ENCODE measurements at regions not wholly inside any gene's neighbourhood (a gene's known extent, or its start where the extent isn't known, plus 50 kb on each side); places are given as distances from the start of the nearest gene placed in this dataset.

- TF ChIP-seq GLI4 (tag by site-specific recombination; IDR thresholded peaks at IDR 0.05), result no peak
- no peak for TF ChIP-seq CTCF (tag by site-specific recombination; IDR thresholded peaks at IDR 0.05)
- TF ChIP-seq ZBTB11 (tag by site-specific recombination; conservative IDR thresholded peaks at IDR 0.05; ENCODE audit: low read depth), result no peak
- TF ChIP-seq ZNF23 (tag by site-specific recombination; IDR thresholded peaks at IDR 0.05; ENCODE audit: borderline replicate concordance), result no peak
- no peak for TF ChIP-seq GLIS2 (tag by site-specific recombination; IDR thresholded peaks at IDR 0.05)
- TF ChIP-seq ZNF362 (tag by site-specific recombination; IDR thresholded peaks at IDR 0.05), result no peak
- no peak for TF ChIP-seq ZNF174 (tag by site-specific recombination; IDR thresholded peaks at IDR 0.05)
- TF ChIP-seq ZNF704 (tag by site-specific recombination; IDR thresholded peaks at IDR 0.05), result no peak
- TF ChIP-seq ZNF16 (tag by site-specific recombination; IDR thresholded peaks at IDR 0.05; ENCODE audit: low read depth), result no peak
- no peak for TF ChIP-seq YY1 (tag by site-specific recombination; IDR thresholded peaks at IDR 0.05)
Observed at GRCh38 chr6:81906041-81906440, 153.6 kb upstream of the TENT5A start.

Measured in HEK293 (cell line).